Nephron progenitor cell (in vitro differentiated cells): ENCODE measurements at regions not wholly inside any gene's neighbourhood (a gene's known extent, or its start where the extent isn't known, plus 50 kb on each side); places are given as distances from the start of the nearest gene placed in this dataset.

Source experiments
- DNase-seq: peaks from one replicate; pipeline ENCODE4 v3.0.0; 2021
- H3K27ac Mint-ChIP-seq: 2 replicates; pipeline ENCODE4 v1.8.0; 2021; ENCODE audit warnings: mild to moderate bottlenecking, moderate library complexity, mixed read lengths
- H3K27me3 Mint-ChIP-seq: 2 replicates; pipeline ENCODE4 v1.8.0; 2021; ENCODE audit warnings: mild to moderate bottlenecking, low read depth, mixed read lengths; ENCODE audit not compliant: poor library complexity
- H3K36me3 Mint-ChIP-seq: 2 replicates; pipeline ENCODE4 v1.8.0; 2021; ENCODE audit warnings: low read depth, mixed read lengths
- H3K4me1 Mint-ChIP-seq: 2 replicates; pipeline ENCODE4 v1.8.0; 2021; ENCODE audit warnings: mixed read lengths
- H3K4me3 Mint-ChIP-seq: 2 replicates; pipeline ENCODE4 v1.8.0; 2021; ENCODE audit warnings: mild to moderate bottlenecking, moderate library complexity, mixed read lengths
- H3K9me3 Mint-ChIP-seq: 2 replicates; pipeline ENCODE4 v1.8.0; 2021; ENCODE audit warnings: mild to moderate bottlenecking, moderate library complexity, mixed read lengths
- TF ChIP-seq, protein P1 (sequence below): fragments of 200-600 bp; sonication (generic); IDR thresholded peaks from 2 replicates; pipeline ENCODE4 v1.5.0; 2021; ENCODE audit warnings: antibody characterized with exemption

DNA sequence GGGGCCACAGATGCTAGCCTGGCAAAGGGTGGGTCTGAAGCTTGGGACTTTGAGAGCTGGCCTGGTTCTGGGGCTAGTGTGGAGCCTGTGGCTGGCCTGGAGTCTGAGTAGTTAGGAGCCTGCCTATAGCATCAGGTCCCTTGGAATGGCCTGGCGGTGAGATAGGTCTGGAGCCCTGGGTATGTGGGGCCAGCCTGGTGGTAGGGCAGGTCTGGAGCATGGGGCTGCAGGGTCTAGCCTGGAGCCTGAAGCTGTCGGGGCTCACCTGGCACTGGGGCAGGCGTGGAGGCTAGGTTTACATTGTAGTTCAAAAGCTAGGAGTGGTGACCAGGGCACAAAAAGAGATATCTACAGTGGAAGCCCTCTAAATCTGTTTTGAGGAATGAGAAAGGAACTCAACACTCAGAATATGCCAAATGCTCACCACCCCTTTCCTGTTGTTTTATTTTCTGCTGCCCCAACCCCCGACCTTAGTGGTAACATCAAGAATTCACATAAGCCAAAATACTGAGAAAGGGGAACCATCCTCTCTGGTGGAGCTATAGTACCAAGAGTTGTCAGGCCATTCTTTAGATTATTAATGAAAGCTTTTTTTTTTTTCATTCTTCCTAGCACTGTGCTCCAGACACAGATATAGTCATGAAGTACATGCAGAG, 100.3 kb downstream of the TANC2 start:
- Mint-ChIP-seq H3K4me3 (no peak overlapping the region), H3K9me3 (peaks cover 9% of the 10 kb centered on the region), H3K36me3 (no peaks in the 10 kb centered on the region), H3K27me3 (no peaks in the 10 kb centered on the region), H3K4me1 (no peaks in the 10 kb centered on the region), H3K27ac (no peak overlapping the region)
- DNase-seq: no peak
- TF ChIP-seq, protein P1, sequence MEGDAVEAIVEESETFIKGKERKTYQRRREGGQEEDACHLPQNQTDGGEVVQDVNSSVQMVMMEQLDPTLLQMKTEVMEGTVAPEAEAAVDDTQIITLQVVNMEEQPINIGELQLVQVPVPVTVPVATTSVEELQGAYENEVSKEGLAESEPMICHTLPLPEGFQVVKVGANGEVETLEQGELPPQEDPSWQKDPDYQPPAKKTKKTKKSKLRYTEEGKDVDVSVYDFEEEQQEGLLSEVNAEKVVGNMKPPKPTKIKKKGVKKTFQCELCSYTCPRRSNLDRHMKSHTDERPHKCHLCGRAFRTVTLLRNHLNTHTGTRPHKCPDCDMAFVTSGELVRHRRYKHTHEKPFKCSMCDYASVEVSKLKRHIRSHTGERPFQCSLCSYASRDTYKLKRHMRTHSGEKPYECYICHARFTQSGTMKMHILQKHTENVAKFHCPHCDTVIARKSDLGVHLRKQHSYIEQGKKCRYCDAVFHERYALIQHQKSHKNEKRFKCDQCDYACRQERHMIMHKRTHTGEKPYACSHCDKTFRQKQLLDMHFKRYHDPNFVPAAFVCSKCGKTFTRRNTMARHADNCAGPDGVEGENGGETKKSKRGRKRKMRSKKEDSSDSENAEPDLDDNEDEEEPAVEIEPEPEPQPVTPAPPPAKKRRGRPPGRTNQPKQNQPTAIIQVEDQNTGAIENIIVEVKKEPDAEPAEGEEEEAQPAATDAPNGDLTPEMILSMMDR: no peak

DNA sequence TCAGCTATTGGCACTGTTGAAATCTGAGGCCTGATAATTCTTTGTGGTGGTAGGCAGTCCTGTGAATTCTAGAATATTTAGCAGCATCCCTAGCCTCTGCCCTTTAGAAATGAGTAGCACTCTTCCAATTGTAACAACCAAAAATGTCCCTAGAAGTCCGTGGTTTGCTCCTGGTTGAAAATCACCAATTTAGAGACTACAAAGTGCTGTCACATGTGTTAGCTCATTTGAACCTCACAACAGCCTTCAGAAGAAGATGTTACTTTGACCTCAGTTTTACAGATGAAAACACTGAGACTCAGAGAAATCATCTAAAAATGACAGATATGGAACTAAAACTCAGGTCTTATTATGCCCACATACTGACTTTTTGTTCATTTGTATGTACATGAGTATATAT, 103.2 kb downstream of the TANC2 start:
- Mint-ChIP-seq H3K9me3 (no peaks in the 10 kb centered on the region), H3K27me3 (no peaks in the 10 kb centered on the region), H3K4me1 (no peaks in the 10 kb centered on the region), H3K4me3 (no peak overlapping the region), H3K36me3 (no peaks in the 10 kb centered on the region), H3K27ac (no peak overlapping the region)
- DNase-seq: no peak
- TF ChIP-seq, protein P1: no peak

DNA sequence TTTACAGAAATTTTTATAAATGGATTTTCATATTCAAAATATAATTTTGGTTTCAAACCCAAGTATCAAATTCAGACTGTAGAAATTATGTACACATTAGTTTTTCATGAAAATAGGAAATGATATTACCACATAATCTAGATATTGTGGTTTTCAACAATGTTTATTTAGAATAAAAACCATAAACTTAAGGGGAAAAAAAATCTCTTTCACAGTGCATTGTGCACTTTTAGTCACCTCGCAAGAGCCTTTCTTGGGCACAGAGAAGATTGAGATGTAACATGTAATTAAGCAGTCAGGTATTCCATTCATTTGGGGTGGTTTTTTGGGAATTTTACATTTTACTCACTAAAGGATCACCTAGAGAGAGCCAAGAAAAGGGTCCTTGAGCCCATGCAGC, 104.0 kb downstream of the TANC2 start:
- DNase-seq: no peak
- no peaks in the 10 kb centered on the region for H3K36me3 Mint-ChIP-seq
- H3K27ac Mint-ChIP-seq: no peak overlapping the region
- H3K9me3 Mint-ChIP-seq: no peaks in the 10 kb centered on the region
- H3K4me1 Mint-ChIP-seq: no peaks in the 10 kb centered on the region
- TF ChIP-seq, protein P1: no peak
- H3K4me3 Mint-ChIP-seq: no peak overlapping the region
- no peaks in the 10 kb centered on the region for H3K27me3 Mint-ChIP-seq

DNA sequence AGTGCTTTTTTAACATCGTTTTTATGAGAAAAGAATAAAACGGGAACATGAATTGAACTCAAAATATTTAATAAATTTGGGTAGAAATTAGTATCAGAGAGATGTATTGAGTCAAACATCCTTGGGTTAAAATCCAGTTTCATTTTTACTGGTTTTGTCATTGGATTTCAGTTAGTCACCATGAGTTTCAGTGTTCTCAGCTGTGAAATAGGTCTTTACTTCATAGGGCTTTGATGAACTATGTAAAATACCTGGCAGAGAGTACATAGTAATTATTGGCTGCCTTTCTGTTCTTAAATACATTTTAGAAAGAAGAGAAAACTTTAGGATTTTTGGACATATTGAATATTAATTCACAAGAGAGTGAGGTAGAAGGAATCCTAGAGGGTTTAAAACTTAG, 105.8 kb downstream of the TANC2 start:
- Mint-ChIP-seq H3K4me1 (no peaks in the 10 kb centered on the region), H3K36me3 (no peaks in the 10 kb centered on the region), H3K27me3 (no peaks in the 10 kb centered on the region), H3K4me3 (no peak overlapping the region), H3K27ac (no peak overlapping the region), H3K9me3 (no peaks in the 10 kb centered on the region)
- DNase-seq: no peak
- TF ChIP-seq, protein P1: no peak

DNA sequence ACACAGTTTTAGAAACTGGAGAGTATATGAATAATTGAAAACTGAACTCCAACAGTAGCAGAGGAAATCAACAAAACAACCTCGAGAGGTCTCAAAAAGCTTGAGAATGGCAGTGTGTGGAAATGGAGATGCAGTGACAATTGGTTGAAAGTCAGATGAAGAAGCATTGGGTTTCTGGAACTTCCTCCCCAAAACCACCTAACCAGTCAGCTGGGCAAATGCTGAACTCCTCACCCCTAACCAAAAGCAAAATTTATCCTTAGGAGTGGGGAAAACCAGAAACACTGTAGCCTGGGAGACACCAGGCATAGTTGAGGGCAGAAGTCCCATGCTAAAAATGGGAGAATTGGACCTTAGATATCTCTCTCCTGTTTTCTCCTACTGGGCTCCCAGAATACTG, 109.9 kb downstream of the TANC2 start:
- no peak overlapping the region for H3K4me3 Mint-ChIP-seq
- peaks cover 18% of the 10 kb centered on the region for H3K4me1 Mint-ChIP-seq
- no peaks in the 10 kb centered on the region for H3K36me3 Mint-ChIP-seq
- no peaks in the 10 kb centered on the region for H3K9me3 Mint-ChIP-seq
- DNase-seq: no peak
- no peaks in the 10 kb centered on the region for H3K27me3 Mint-ChIP-seq
- H3K27ac Mint-ChIP-seq: no peak overlapping the region
- TF ChIP-seq, protein P1: no peak

DNA sequence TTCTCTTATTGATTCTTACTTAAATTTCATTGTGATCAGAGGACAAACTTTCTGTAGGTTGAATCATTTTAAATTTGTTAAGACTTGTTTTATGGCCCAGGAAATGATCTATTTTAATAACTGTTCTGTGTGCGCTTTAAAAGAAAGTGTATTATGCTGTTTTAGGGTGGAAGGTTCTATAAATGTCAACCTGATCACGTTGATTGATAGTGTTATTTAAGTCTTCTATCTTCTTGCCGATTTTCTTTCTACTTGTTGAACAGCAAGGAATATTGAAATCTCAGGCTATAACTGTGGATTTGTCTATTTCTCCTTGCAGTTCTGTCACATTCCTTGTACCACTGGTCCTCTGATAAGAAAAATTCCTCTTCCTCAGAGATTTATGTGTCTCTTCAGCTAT, 112.7 kb downstream of the TANC2 start:
- TF ChIP-seq, protein P1: no peak
- H3K4me3 Mint-ChIP-seq: no peak overlapping the region
- peaks cover 22% of the 10 kb centered on the region for H3K4me1 Mint-ChIP-seq
- no peaks in the 10 kb centered on the region for H3K27me3 Mint-ChIP-seq
- H3K9me3 Mint-ChIP-seq: no peaks in the 10 kb centered on the region
- H3K36me3 Mint-ChIP-seq: no peaks in the 10 kb centered on the region
- H3K27ac Mint-ChIP-seq: no peak overlapping the region
- DNase-seq: no peak
